ENCODE measurements at regions not wholly inside any gene's neighbourhood (a gene's known extent, or its start where the extent isn't known, plus 50 kb on each side); places are given as distances from the start of the nearest gene placed in this dataset.

GRCh38 chr12:27133022-27133590 is 50.7 kb upstream of the C12orf71 start:
- ChIA-PET POLR2A (no interaction called here), CTCF (no interaction called here)
- Mint-ChIP-seq H3K4me1 (ENCODE audit: low read depth, unreplicated experiment) (no peaks in the 10 kb centered on the region), H3K36me3 (ENCODE audit: insufficient read depth, unreplicated experiment) (no peaks in the 10 kb centered on the region), H3K4me3 (ENCODE audit: unreplicated experiment) (no peak overlapping the region), H3K27ac (ENCODE audit: unreplicated experiment) (no peak overlapping the region), H3K27me3 (ENCODE audit: insufficient read depth, unreplicated experiment) (peaks cover 14% of the 10 kb centered on the region), H3K9me3 (ENCODE audit: unreplicated experiment) (no peaks in the 10 kb centered on the region)
- no TSS peak for BruUV-seq (replicated peaks)
- intact Hi-C loops (cut with micrococcal nuclease; ENCODE audit: unreplicated experiment), result no loop called here
- H3K9me3 ChIP-seq, result no peaks in the 10 kb centered on the region
- no peak for DNase-seq
- H3K36me3 ChIP-seq (ENCODE audit: control insufficient read depth, insufficient read depth, low read length), result no peaks in the 10 kb centered on the region
- H3K27me3 ChIP-seq (replicated peaks; ENCODE audit: control insufficient read depth, insufficient read depth, low read length), result no peaks in the 10 kb centered on the region
- no peak overlapping the region for H3K4me3 ChIP-seq (ENCODE audit: low read depth, low read length)
- no peaks in the 10 kb centered on the region for H3K4me1 ChIP-seq
- no peak for TF ChIP-seq CTCF (IDR thresholded peaks at IDR 0.05; ENCODE audit: insufficient read depth in 1 of 2, low read depth in 1 of 2, low read length in 1 of 2, severe bottlenecking in 1 of 2, unreplicated experiment in 1 of 2)

GRCh38 chr12:27140478-27140969 is 58.1 kb upstream of the C12orf71 start:
- Mint-ChIP-seq H3K4me3 (ENCODE audit: unreplicated experiment) (no peak overlapping the region), H3K4me1 (ENCODE audit: low read depth, unreplicated experiment) (peaks cover 6% of the 10 kb centered on the region), H3K9me3 (ENCODE audit: unreplicated experiment) (no peaks in the 10 kb centered on the region), H3K27ac (ENCODE audit: unreplicated experiment) (no peak overlapping the region), H3K36me3 (ENCODE audit: insufficient read depth, unreplicated experiment) (no peaks in the 10 kb centered on the region), H3K27me3 (ENCODE audit: insufficient read depth, unreplicated experiment) (peaks cover 4% of the 10 kb centered on the region)
- ChIA-PET POLR2A (no interaction called here), CTCF (no interaction called here)
- BruUV-seq (replicated peaks), result no TSS peak
- no peaks in the 10 kb centered on the region for H3K9me3 ChIP-seq
- no peaks in the 10 kb centered on the region for H3K36me3 ChIP-seq (ENCODE audit: control insufficient read depth, insufficient read depth, low read length)
- no peak for TF ChIP-seq CTCF (IDR thresholded peaks at IDR 0.05; ENCODE audit: insufficient read depth in 1 of 2, low read depth in 1 of 2, low read length in 1 of 2, severe bottlenecking in 1 of 2, unreplicated experiment in 1 of 2)
- H3K4me1 ChIP-seq, result no peaks in the 10 kb centered on the region
- no peak overlapping the region for H3K4me3 ChIP-seq (ENCODE audit: low read depth, low read length)
- intact Hi-C loops (cut with micrococcal nuclease; ENCODE audit: unreplicated experiment), result loop anchor here (5.0 kb wide), 1 partner anchor 288 kb away; no protein-coding TSS in a partner anchor
- H3K27me3 ChIP-seq (replicated peaks; ENCODE audit: control insufficient read depth, insufficient read depth, low read length), result no peaks in the 10 kb centered on the region
- DNase-seq, result no peak

GRCh38 chr12:27142101-27142721 is 59.8 kb upstream of the C12orf71 start:
- Mint-ChIP-seq H3K27ac (ENCODE audit: unreplicated experiment) (no peak overlapping the region), H3K4me1 (ENCODE audit: low read depth, unreplicated experiment) (peaks cover 6% of the 10 kb centered on the region), H3K27me3 (ENCODE audit: insufficient read depth, unreplicated experiment) (peaks cover 2% of the 10 kb centered on the region), H3K9me3 (ENCODE audit: unreplicated experiment) (no peaks in the 10 kb centered on the region), H3K36me3 (ENCODE audit: insufficient read depth, unreplicated experiment) (no peaks in the 10 kb centered on the region), H3K4me3 (ENCODE audit: unreplicated experiment) (no peak overlapping the region)
- no peaks in the 10 kb centered on the region for H3K9me3 ChIP-seq
- ChIA-PET POLR2A (no interaction called here), CTCF (no interaction called here)
- H3K4me1 ChIP-seq, result no peaks in the 10 kb centered on the region
- no peaks in the 10 kb centered on the region for H3K27me3 ChIP-seq (replicated peaks; ENCODE audit: control insufficient read depth, insufficient read depth, low read length)
- no peak overlapping the region for H3K4me3 ChIP-seq (ENCODE audit: low read depth, low read length)
- intact Hi-C loops (cut with micrococcal nuclease; ENCODE audit: unreplicated experiment), result loop anchor here (1.0 to 5.0 kb wide), 3 partner anchors 127 to 290 kb away; partner anchors contain the start of gene TM7SF3
- H3K36me3 ChIP-seq (ENCODE audit: control insufficient read depth, insufficient read depth, low read length), result no peaks in the 10 kb centered on the region
- BruUV-seq (replicated peaks), result no TSS peak
- DNase-seq, result peak; percentile 77 to 82
- peak; percentile 90 to 94 for TF ChIP-seq CTCF (IDR thresholded peaks at IDR 0.05; ENCODE audit: insufficient read depth in 1 of 2, low read depth in 1 of 2, low read length in 1 of 2, severe bottlenecking in 1 of 2, unreplicated experiment in 1 of 2)

Measured in Caco-2 (cell line).